ENCODE measurements at regions not wholly inside any gene's neighbourhood (a gene's known extent, or its start where the extent isn't known, plus 50 kb on each side); places are given as distances from the start of the nearest gene placed in this dataset.
"Not testable (repeated sequence)": the region's sequence is repeated elsewhere in the genome, so short reads cannot be mapped to it uniquely, and the experiment has no call there.

GRCh38 chr6:80517525-80517924 lies 411.1 kb downstream of the BCKDHB start:
- TF ChIP-seq CTCF (IDR thresholded peaks at IDR 0.05; ENCODE audit: low read depth, low read length) (no peak), MAX (IDR thresholded peaks at IDR 0.05; ENCODE audit: low read depth, low read length) (no peak), MYC (IDR thresholded peaks at IDR 0.05; ENCODE audit: low read depth, low read length) (no peak), POLR2A (IDR thresholded peaks at IDR 0.05; ENCODE audit: extremely low read depth, insufficient read length) (no peak)
- no peak overlapping the region for H3K4me3 ChIP-seq (ENCODE audit: low read depth, low read length)

GRCh38 chr6:80510521-80510920 lies 404.1 kb downstream of the BCKDHB start:
- not testable (repeated sequence) for DNase-seq (ENCODE audit: low read depth); H3K4me3 ChIP-seq (ENCODE audit: low read depth, low read length)

More at GRCh38 chr6:80517525-80517924, 411.1 kb downstream of the BCKDHB start:
- DNase-seq (ENCODE audit: low read depth) = no peak

GRCh38 chr6:80508885-80509630 lies 402.6 kb downstream of the BCKDHB start:
- peak; percentile 27 for DNase-seq (ENCODE audit: low read depth)
- H3K4me3 ChIP-seq (ENCODE audit: low read depth, low read length) = no peak overlapping the region
- TF ChIP-seq MYC (IDR thresholded peaks at IDR 0.05; ENCODE audit: low read depth, low read length) = no peak
- no peak for TF ChIP-seq POLR2A (IDR thresholded peaks at IDR 0.05; ENCODE audit: extremely low read depth, insufficient read length)
- TF ChIP-seq MAX (IDR thresholded peaks at IDR 0.05; ENCODE audit: low read depth, low read length) = no peak

GRCh38 chr6:80504882-80505281 lies 398.4 kb downstream of the BCKDHB start:
- no peak for DNase-seq (ENCODE audit: low read depth)
- H3K4me3 ChIP-seq (ENCODE audit: low read depth, low read length) = no peak overlapping the region
- TF ChIP-seq POLR2A (IDR thresholded peaks at IDR 0.05; ENCODE audit: extremely low read depth, insufficient read length) (no peak), CTCF (IDR thresholded peaks at IDR 0.05; ENCODE audit: low read depth, low read length) (no peak), MAX (IDR thresholded peaks at IDR 0.05; ENCODE audit: low read depth, low read length) (no peak), MYC (IDR thresholded peaks at IDR 0.05; ENCODE audit: low read depth, low read length) (no peak)

- no peak overlapping the region for H3K4me3 ChIP-seq (ENCODE audit: low read depth, low read length)
- no peak for TF ChIP-seq POLR2A (IDR thresholded peaks at IDR 0.05; ENCODE audit: extremely low read depth, insufficient read length)
- TF ChIP-seq MYC (IDR thresholded peaks at IDR 0.05; ENCODE audit: low read depth, low read length) = no peak
- no peak for TF ChIP-seq CTCF (IDR thresholded peaks at IDR 0.05; ENCODE audit: low read depth, low read length)
- TF ChIP-seq MAX (IDR thresholded peaks at IDR 0.05; ENCODE audit: low read depth, low read length) = no peak
- no peak for DNase-seq (ENCODE audit: low read depth)
These were observed 397.2 kb downstream of the BCKDHB start for GRCh38 chr6:80503660-80504059.

- H3K4me3 ChIP-seq (ENCODE audit: low read depth, low read length) = no peak overlapping the region
- no peak for DNase-seq (ENCODE audit: low read depth)
- TF ChIP-seq POLR2A (IDR thresholded peaks at IDR 0.05; ENCODE audit: extremely low read depth, insufficient read length) = no peak
- no peak for TF ChIP-seq CTCF (IDR thresholded peaks at IDR 0.05; ENCODE audit: low read depth, low read length)
- no peak for TF ChIP-seq MAX (IDR thresholded peaks at IDR 0.05; ENCODE audit: low read depth, low read length)
- no peak for TF ChIP-seq MYC (IDR thresholded peaks at IDR 0.05; ENCODE audit: low read depth, low read length)
These were observed 396.4 kb downstream of the BCKDHB start for GRCh38 chr6:80502871-80503270.

Data from NB4 (cell line).